ENCODE measurements at regions not wholly inside any gene's neighbourhood (a gene's known extent, or its start where the extent isn't known, plus 50 kb on each side); places are given as distances from the start of the nearest gene placed in this dataset.

- TF ChIP-seq POLR2AphosphoS5 (IDR thresholded peaks at IDR 0.05; ENCODE audit: insufficient read depth in 1 of 2, low read depth in 1 of 2) (no peak), CTCF (IDR thresholded peaks at IDR 0.05) (no peak)
Measured at GRCh38 chr17:71535321-71535720, 585.5 kb upstream of the SOX9 start.

Data from vagina (tissue), 2 donors.